DOHH2 (cell line): ENCODE measurements at regions not wholly inside any gene's neighbourhood (a gene's known extent, or its start where the extent isn't known, plus 50 kb on each side); places are given as distances from the start of the nearest gene placed in this dataset.

Source experiments
- H3F3A ChIP-seq: fragments of 200-600 bp; sonication (generic), shearing (Covaris generic); 2 replicates; pipeline ENCODE4 v1.6.0; 2016; ENCODE audit warnings: antibody characterized with exemption, mild to moderate bottlenecking; ENCODE audit not compliant: control insufficient read depth, insufficient read depth
- H3K27ac ChIP-seq: fragments of 200-600 bp; sonication (generic); 2 replicates; pipeline ENCODE4 v1.5.1; 2014; ENCODE audit warnings: low read depth, mild to moderate bottlenecking, low read length, moderate library complexity
- H3K27me3 ChIP-seq: fragments of 200-600 bp; sonication (generic); 2 replicates; pipeline ENCODE4 v1.6.1; 2014; ENCODE audit warnings: mild to moderate bottlenecking, low read length, mixed read lengths; ENCODE audit not compliant: control insufficient read depth
- H3K36me3 ChIP-seq: fragments of 200-600 bp; sonication (generic); 2 replicates; pipeline ENCODE4 v1.6.1; 2014; ENCODE audit warnings: mild to moderate bottlenecking, low read length, moderate library complexity, mixed read lengths; ENCODE audit not compliant: control insufficient read depth
- H3K4me1 ChIP-seq: fragments of 200-600 bp; sonication (generic); 2 replicates; pipeline ENCODE4 v1.6.1; 2014; ENCODE audit warnings: mild to moderate bottlenecking, low read length, mixed read lengths; ENCODE audit not compliant: control insufficient read depth
- H3K4me2 ChIP-seq: fragments of 200-600 bp; sonication (generic); 2 replicates; pipeline ENCODE4 v1.6.0; 2014; ENCODE audit warnings: mild to moderate bottlenecking, low read length, moderate library complexity
- H3K4me3 ChIP-seq: fragments of 200-600 bp; sonication (generic); 2 replicates; pipeline ENCODE4 v1.5.1; 2014; ENCODE audit warnings: mild to moderate bottlenecking, low read length, mixed read lengths
- H3K79me2 ChIP-seq: fragments of 200-600 bp; sonication (generic); 2 replicates; pipeline ENCODE4 v1.6.1; 2014; ENCODE audit warnings: mild to moderate bottlenecking, low read length, mixed read lengths; ENCODE audit not compliant: control insufficient read depth
- H3K9me2 ChIP-seq: fragments of 200-600 bp; sonication (generic); replicated peaks from 2 replicates; pipeline ENCODE4 v1.6.1; 2014; ENCODE audit warnings: mild to moderate bottlenecking, low read length, mixed read lengths; ENCODE audit not compliant: control insufficient read depth
- H3K9me3 ChIP-seq: fragments of 200-600 bp; sonication (generic); 2 replicates; pipeline ENCODE4 v1.6.1; 2014; ENCODE audit warnings: antibody characterized with exemption, low read length, mixed read lengths; ENCODE audit not compliant: control insufficient read depth, insufficient read depth
- H4K20me1 ChIP-seq: fragments of 200-600 bp; sonication (generic); 2 replicates; pipeline ENCODE4 v1.6.0; 2014; ENCODE audit warnings: low read depth, mild to moderate bottlenecking, antibody characterized with exemption, low read length, moderate library complexity; ENCODE audit not compliant: control insufficient read depth, insufficient read depth
- CTCF ChIP-seq: fragments of 200-600 bp; sonication (generic); IDR thresholded peaks from one replicate; pipeline ENCODE4 v1.5.1; 2014; ENCODE audit warnings: antibody characterized with exemption, mild to moderate bottlenecking, low read depth, low read length; ENCODE audit not compliant: poor library complexity, severe bottlenecking
- EZH2phosphoT487 ChIP-seq: fragments of 200-600 bp; sonication (generic); IDR thresholded peaks from 2 replicates; pipeline ENCODE4 v1.6.1; 2017; ENCODE audit warnings: borderline replicate concordance, mild to moderate bottlenecking, antibody characterized with exemption, low read length, moderate library complexity, mixed read lengths

- Histone ChIP-seq H3K4me1 (no peaks in the 10 kb centered on the region), H3K27me3 (no peaks in the 10 kb centered on the region), H3K27ac (no peak overlapping the region), H3K79me2 (no peaks in the 10 kb centered on the region), H3K4me3 (no peak overlapping the region), H3F3A (no peaks in the 10 kb centered on the region), H3K36me3 (no peaks in the 10 kb centered on the region), H3K9me3 (no peaks in the 10 kb centered on the region), H4K20me1 (no peaks in the 10 kb centered on the region), H3K9me2 (no peaks in the 10 kb centered on the region), H3K4me2 (no peak overlapping the region)
- TF ChIP-seq EZH2phosphoT487: no peak
- TF ChIP-seq CTCF: no peak
These were observed 52.8 kb upstream of the SMIM36 start for GRCh38 chr17:55564081-55564480.

GRCh38 chr17:55563363-55563762 lies 52.1 kb upstream of the SMIM36 start:
- no peak overlapping the region for H3K4me3 ChIP-seq
- no peaks in the 10 kb centered on the region for H3K9me3 ChIP-seq
- H3K4me1 ChIP-seq: no peaks in the 10 kb centered on the region
- H3F3A ChIP-seq: no peaks in the 10 kb centered on the region
- H3K9me2 ChIP-seq: no peaks in the 10 kb centered on the region
- no peaks in the 10 kb centered on the region for H3K36me3 ChIP-seq
- TF ChIP-seq EZH2phosphoT487 (no peak), CTCF (no peak)
- no peaks in the 10 kb centered on the region for H3K79me2 ChIP-seq
- H4K20me1 ChIP-seq: no peaks in the 10 kb centered on the region
- no peak overlapping the region for H3K4me2 ChIP-seq
- H3K27ac ChIP-seq: no peak overlapping the region
- H3K27me3 ChIP-seq: no peaks in the 10 kb centered on the region

GRCh38 chr17:55561973-55562495 lies 50.8 kb upstream of the SMIM36 start:
- H3K4me1 ChIP-seq: no peaks in the 10 kb centered on the region
- H3K79me2 ChIP-seq: no peaks in the 10 kb centered on the region
- no peaks in the 10 kb centered on the region for H3K27me3 ChIP-seq
- no peak overlapping the region for H3K4me3 ChIP-seq
- no peak overlapping the region for H3K4me2 ChIP-seq
- no peaks in the 10 kb centered on the region for H3F3A ChIP-seq
- no peaks in the 10 kb centered on the region for H3K9me3 ChIP-seq
- no peak overlapping the region for H3K27ac ChIP-seq
- no peaks in the 10 kb centered on the region for H3K36me3 ChIP-seq
- no peaks in the 10 kb centered on the region for H3K9me2 ChIP-seq
- no peaks in the 10 kb centered on the region for H4K20me1 ChIP-seq
- TF ChIP-seq EZH2phosphoT487 (no peak), CTCF (no peak)
